OCI-LY3 (cell line): ENCODE measurements at regions not wholly inside any gene's neighbourhood (a gene's known extent, or its start where the extent isn't known, plus 50 kb on each side); places are given as distances from the start of the nearest gene placed in this dataset.
A peak's percentile ranks its signal among the peaks of the same experiment; 100 is the strongest.

ENCODE experiments used
- H2AFZ ChIP-seq: fragments of 200-600, 300-600 bp; shearing (Covaris generic); 2 replicates; pipeline ENCODE4 v1.6.0; 2014; ENCODE audit warnings: antibody characterized with exemption, low read depth, low read length
- H3K27ac ChIP-seq: fragments of 200-600, 300-600 bp; sonication (generic); 2 replicates; pipeline ENCODE4 v1.5.1; 2014; ENCODE audit warnings: mild to moderate bottlenecking, low read length, moderate library complexity, mixed read lengths
- H3K27me3 ChIP-seq: fragments of 200-600, 300-600 bp; sonication (generic); 2 replicates; pipeline ENCODE4 v1.6.1; 2014; ENCODE audit warnings: low read depth, low read length, mixed read lengths
- H3K36me3 ChIP-seq: fragments of 200-600, 300-600 bp; sonication (generic); replicated peaks from 2 replicates; pipeline ENCODE3; 2014; ENCODE audit warnings: low read depth, low read length, mixed read lengths
- H3K4me1 ChIP-seq: fragments of 300-600, 200-600 bp; sonication (generic); 2 replicates; pipeline ENCODE4 v1.6.1; 2014; ENCODE audit warnings: low read length, mixed read lengths
- H3K4me2 ChIP-seq: fragments of 200-600, 300-600 bp; sonication (generic); 2 replicates; pipeline ENCODE4 v1.6.1; 2014; ENCODE audit warnings: low read length, mixed read lengths
- H3K4me3 ChIP-seq: fragments of 300-600, 200-600 bp; sonication (generic); 2 replicates; pipeline ENCODE4 v1.5.1; 2014; ENCODE audit warnings: antibody characterized with exemption, mild to moderate bottlenecking, low read length, moderate library complexity
- H3K79me2 ChIP-seq: fragments of 300-600, 200-600 bp; shearing (Covaris generic); 2 replicates; pipeline ENCODE4 v1.6.1; 2014; ENCODE audit warnings: mild to moderate bottlenecking, low read length, mixed read lengths
- H3K9ac ChIP-seq: fragments of 300-600, 200-600 bp; shearing (Covaris generic); 2 replicates; pipeline ENCODE4 v1.6.0; 2014; ENCODE audit warnings: mild to moderate bottlenecking, low read length, moderate library complexity
- H3K9me3 ChIP-seq: fragments of 200-600, 300-600 bp; shearing (Covaris generic); 2 replicates; pipeline ENCODE4 v1.6.1; 2014; ENCODE audit warnings: low read length, mixed read lengths; ENCODE audit not compliant: insufficient read depth
- H4K20me1 ChIP-seq: fragments of 200-600, 300-600 bp; sonication (generic); 2 replicates; pipeline ENCODE4 v1.6.1; 2016; ENCODE audit warnings: low read length, mixed read lengths; ENCODE audit not compliant: insufficient read depth
- CTCF ChIP-seq: fragments of 200-600, 300-600 bp; sonication (generic); IDR thresholded peaks from 2 replicates; pipeline ENCODE4 v1.5.1; 2014; ENCODE audit warnings: antibody characterized with exemption, low read length, low read depth
- EZH2phosphoT487 ChIP-seq: fragments of 200-600 bp; shearing (Covaris generic); IDR thresholded peaks from 2 replicates; pipeline ENCODE4 v1.6.1; 2018; ENCODE audit warnings: antibody characterized with exemption, mixed run types, low read depth

DNA sequence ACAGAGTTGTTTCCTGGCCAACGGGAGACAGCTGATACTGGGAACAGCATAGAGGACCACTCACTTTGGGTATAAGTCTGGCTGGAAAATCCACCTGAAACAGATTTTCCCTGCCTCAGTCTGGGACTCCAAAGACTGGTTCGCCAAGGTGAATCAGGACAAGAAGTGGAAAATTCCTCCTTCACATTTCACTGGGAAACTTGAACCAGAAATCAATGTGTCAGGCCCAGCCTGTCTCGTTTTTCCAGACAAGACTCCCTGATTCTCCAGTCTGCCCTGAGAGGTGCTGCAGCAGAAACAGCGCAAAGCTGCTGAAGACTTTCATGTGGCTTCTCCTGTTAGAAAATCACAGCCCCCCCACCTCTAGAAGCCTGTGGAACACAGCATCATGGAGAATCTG is 269.8 kb downstream of the OPA1 start:
- Histone ChIP-seq H3K36me3 (no peaks in the 10 kb centered on the region), H3K27ac (no peak overlapping the region), H3K9ac (no peak overlapping the region), H4K20me1 (no peaks in the 10 kb centered on the region), H3K4me2 (no peak overlapping the region), H3K79me2 (no peaks in the 10 kb centered on the region), H3K4me3 (no peak overlapping the region), H3K9me3 (no peaks in the 10 kb centered on the region), H2AFZ (no peak overlapping the region), H3K4me1 (peaks cover 39% of the 10 kb centered on the region), H3K27me3 (peaks cover 51% of the 10 kb centered on the region)
- no peak for TF ChIP-seq EZH2phosphoT487
- TF ChIP-seq CTCF, result no peak

GRCh38 chr3:193863657-193864357 is 270.8 kb downstream of the OPA1 start:
- TF ChIP-seq CTCF, result no peak
- TF ChIP-seq EZH2phosphoT487, result no peak
- H3K4me2 ChIP-seq, result no peak overlapping the region

DNA sequence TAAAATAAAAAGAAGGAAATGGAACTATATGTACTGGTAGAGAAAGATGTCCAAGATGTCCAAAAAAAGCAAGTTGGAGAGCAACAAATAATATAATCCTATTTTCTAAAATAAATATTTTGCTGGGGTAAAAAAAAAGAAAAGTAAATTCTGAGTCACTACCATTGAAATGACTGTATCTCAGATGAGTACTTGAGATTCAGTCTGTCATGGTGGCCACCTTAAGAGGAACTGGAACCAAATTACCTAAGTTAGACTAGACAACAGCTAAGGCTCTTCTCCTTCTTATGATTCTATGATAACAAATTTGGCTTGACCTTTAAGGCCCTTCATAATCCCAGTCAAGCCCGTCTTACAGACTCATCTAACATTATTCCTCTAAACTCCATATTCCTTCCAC is 270.6 kb upstream of the HES1 start:
- H3K4me3 ChIP-seq, result peak overlapping the region; percentile 44
- no peak overlapping the region for H2AFZ ChIP-seq
- peaks cover 58% of the 10 kb centered on the region for H3K27me3 ChIP-seq
- peak overlapping the region; percentile 85 for H3K4me2 ChIP-seq
- H4K20me1 ChIP-seq, result no peaks in the 10 kb centered on the region
- TF ChIP-seq CTCF (no peak), EZH2phosphoT487 (0 out of 2 replicates have a peak, but pooled peaks have one; percentile 30)
- H3K9me3 ChIP-seq, result no peaks in the 10 kb centered on the region
- no peaks in the 10 kb centered on the region for H3K36me3 ChIP-seq
- no peaks in the 10 kb centered on the region for H3K79me2 ChIP-seq
- 0 out of 2 replicates have a peak overlapping the region, but pooled peaks have one; percentile 14 for H3K9ac ChIP-seq
- H3K4me1 ChIP-seq, result peaks cover 47% of the 10 kb centered on the region
- H3K27ac ChIP-seq, result peak overlapping the region; percentile 51

More at GRCh38 chr3:193863657-193864357, 270.8 kb downstream of the OPA1 start:
- Histone ChIP-seq H3K4me1 (peaks cover 47% of the 10 kb centered on the region), H2AFZ (no peak overlapping the region), H3K9me3 (no peaks in the 10 kb centered on the region), H3K27ac (no peak overlapping the region), H3K27me3 (peaks cover 58% of the 10 kb centered on the region), H3K9ac (no peak overlapping the region), H3K79me2 (no peaks in the 10 kb centered on the region), H3K36me3 (no peaks in the 10 kb centered on the region), H3K4me3 (no peak overlapping the region), H4K20me1 (no peaks in the 10 kb centered on the region)

DNA sequence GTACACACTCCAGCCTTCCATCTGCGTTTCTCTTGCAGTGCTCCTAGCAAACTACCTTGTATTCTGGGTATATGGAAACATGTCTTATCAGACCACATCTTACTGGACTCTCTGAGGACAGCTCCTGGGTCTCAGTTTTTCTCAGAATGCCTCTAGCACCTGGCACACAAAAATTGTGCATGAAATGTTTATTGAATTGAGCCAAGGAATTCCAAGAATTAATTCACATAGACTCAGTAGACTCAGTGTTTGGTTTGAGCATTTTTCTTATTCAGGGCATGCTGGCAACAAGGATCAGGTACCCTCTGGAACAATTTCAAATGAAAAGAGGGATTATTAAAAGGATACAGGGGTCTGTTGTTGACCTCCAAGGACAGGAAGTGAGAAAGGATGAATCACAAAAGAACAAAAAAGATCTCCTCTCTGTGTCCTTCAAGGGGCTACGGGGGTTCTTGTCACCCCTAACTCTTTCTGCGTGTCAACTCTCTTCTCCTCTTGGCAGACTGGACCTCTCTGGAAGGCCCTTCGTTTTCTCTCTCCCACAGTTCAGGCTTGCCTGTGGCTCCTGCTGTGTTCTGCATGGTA is 270.0 kb upstream of the HES1 start:
- H3K4me2 ChIP-seq, result peak overlapping the region; percentile 85
- peak overlapping the region; percentile 51 for H3K27ac ChIP-seq
- H4K20me1 ChIP-seq, result no peaks in the 10 kb centered on the region
- H3K4me1 ChIP-seq, result peaks cover 47% of the 10 kb centered on the region
- TF ChIP-seq EZH2phosphoT487, result no peak
- TF ChIP-seq CTCF, result no peak
- H2AFZ ChIP-seq, result no peak overlapping the region
- no peaks in the 10 kb centered on the region for H3K9me3 ChIP-seq
- H3K4me3 ChIP-seq, result peak overlapping the region; percentile 44
- H3K79me2 ChIP-seq, result no peaks in the 10 kb centered on the region
- 0 out of 2 replicates have a peak overlapping the region, but pooled peaks have one; percentile 14 for H3K9ac ChIP-seq
- peaks cover 54% of the 10 kb centered on the region for H3K27me3 ChIP-seq
- no peaks in the 10 kb centered on the region for H3K36me3 ChIP-seq
